H1 (cell line): ENCODE measurements at regions not wholly inside any gene's neighbourhood (a gene's known extent, or its start where the extent isn't known, plus 50 kb on each side); places are given as distances from the start of the nearest gene placed in this dataset.

ENCODE experiments used
- ATF3 ChIP-seq: IDR thresholded peaks from 2 replicates; pipeline ENCODE4 v1.6.1; 2011; ENCODE audit warnings: low read depth, mild to moderate bottlenecking, low read length; ENCODE audit not compliant: insufficient read depth
- CHD7 ChIP-seq: fragments of 300-600 bp; sonication (generic); IDR thresholded peaks from 2 replicates; pipeline ENCODE4 v1.7.1; 2012; ENCODE audit warnings: low read length, moderate library complexity, mild to moderate bottlenecking, inconsistent platforms; ENCODE audit not compliant: insufficient replicate concordance
- CREB1 ChIP-seq: IDR thresholded peaks from 2 replicates; pipeline ENCODE4 v1.6.1; 2012; ENCODE audit warnings: inconsistent platforms
- HDAC2 ChIP-seq, 2 experiments: fragments of 300-600 bp in 1 of 2; sonication (generic) in 1 of 2; IDR thresholded peaks; 2 replicates each; pipeline ENCODE4 v1.6.1; 2011 to 2012; ENCODE audit warnings: low read depth in 2 of 2, low read length in 2 of 2, mild to moderate bottlenecking in 2 of 2, moderate library complexity in 2 of 2, borderline replicate concordance in 1 of 2, inconsistent platforms in 1 of 2
- MAFK ChIP-seq: IDR thresholded peaks from 2 replicates; pipeline ENCODE4 v1.6.1; 2012; ENCODE audit warnings: low read depth, mild to moderate bottlenecking, improper control_type of control experiment, low read length
- RAD21 ChIP-seq, 2 experiments: IDR thresholded peaks in 1 of 2; conservative IDR thresholded peaks in 1 of 2; 2 replicates each; pipeline ENCODE4 v1.6.1; 2011; ENCODE audit warnings: low read depth in 2 of 2, low read length in 2 of 2, improper control_type of control experiment in 1 of 2, inconsistent platforms in 1 of 2, mild to moderate bottlenecking in 1 of 2, moderate library complexity in 1 of 2
- RNF2 ChIP-seq: fragments of 200-900, 300-1000 bp; sonication (generic); IDR thresholded peaks from 2 replicates; pipeline ENCODE4 v1.7.1; 2016; ENCODE audit warnings: borderline replicate concordance, low read depth, mild to moderate bottlenecking, antibody characterized with exemption, low read length; ENCODE audit not compliant: poor library complexity, severe bottlenecking; ENCODE audit errors: missing control alignments

- TF ChIP-seq RAD21 (IDR thresholded peaks at IDR 0.05 in 1 of 2, conservative IDR thresholded peaks at IDR 0.05 in 1 of 2; ENCODE audit: low read depth in 2 of 2, low read length in 2 of 2) (no peak), HDAC2 (IDR thresholded peaks at IDR 0.05; ENCODE audit: borderline replicate concordance in 1 of 2, low read depth in 2 of 2, low read length in 2 of 2) (no peak), MAFK (no peak), CHD7 (no peak), RNF2 (no peak), CREB1 (no peak), ATF3 (no peak)
Measured at GRCh38 chr15:31482122-31482922, 155.7 kb downstream of the KLF13 start (continued).
